ENCODE measurements at regions not wholly inside any gene's neighbourhood (a gene's known extent, or its start where the extent isn't known, plus 50 kb on each side); places are given as distances from the start of the nearest gene placed in this dataset.

- ChIA-PET CTCF (no interaction called here), POLR2A (ENCODE audit: unreplicated experiment) (no interaction called here)
- H4K5ac ChIP-seq (ENCODE audit: low read depth, low read length): no peak overlapping the region
- no peak overlapping the region for H2AK5ac ChIP-seq (ENCODE audit: low read depth, low read length)
- no peaks in the 10 kb centered on the region for H3K27me3 ChIP-seq (ENCODE audit: control insufficient read depth, insufficient read depth, low read length)
- no peak for ATAC-seq (ENCODE audit: low read depth)
- no peaks in the 10 kb centered on the region; the same call in 1 of the 2 replicates for H3K9me3 ChIP-seq (ENCODE audit: control insufficient read depth, insufficient read depth, low read length)
- H2AFZ ChIP-seq (replicated peaks; ENCODE audit: low read length, poor library complexity): no peak overlapping the region
- no peaks in the 10 kb centered on the region for H3K36me3 ChIP-seq (ENCODE audit: control insufficient read depth, insufficient read depth, low read length)
- H3K56ac ChIP-seq (ENCODE audit: extremely low read depth, insufficient read depth, low read length): no peak overlapping the region
- no peak overlapping the region for H2BK20ac ChIP-seq (ENCODE audit: low read depth, low read length)
- H2BK120ac ChIP-seq (ENCODE audit: low read depth, low read length): no peak overlapping the region
- no peak overlapping the region for H3K9ac ChIP-seq (ENCODE audit: low read depth, low read length)
- H3K27ac ChIP-seq (ENCODE audit: insufficient read depth, low read length): no peak overlapping the region
- dilution Hi-C loops (cut with HindIII; ENCODE audit: low sequenced_read_pairs, unreplicated experiment) (no loop called here), in situ Hi-C loops (cut with MboI; ENCODE audit: low sequenced_read_pairs) (no loop called here), intact Hi-C loops (cut with micrococcal nuclease) (no loop called here)
- no peak overlapping the region for H4K91ac ChIP-seq (ENCODE audit: insufficient read depth, low read depth, low read length)
- no peaks in the 10 kb centered on the region for H3K9me1 ChIP-seq (ENCODE audit: insufficient read depth, low read length)
- H3K4ac ChIP-seq (ENCODE audit: low read depth, low read length): no peak overlapping the region
- no peak overlapping the region for H3K4me2 ChIP-seq (ENCODE audit: low read depth, low read length)
- no peak overlapping the region for H2BK15ac ChIP-seq (ENCODE audit: low read depth, low read length)
- no peak overlapping the region for H3K18ac ChIP-seq (ENCODE audit: low read depth, low read length)
- H2AK9ac ChIP-seq (replicated peaks; ENCODE audit: low read depth, low read length, poor library complexity): no peak overlapping the region
- peak; percentile 1 for DNase-seq
- no peak overlapping the region for H3K4me3 ChIP-seq (ENCODE audit: insufficient read depth, low read depth, low read length)
- H4K8ac ChIP-seq (ENCODE audit: low read depth in 2 of 2, low read length in 2 of 2): no peak overlapping the region
- no peaks in the 10 kb centered on the region for H3K4me1 ChIP-seq (ENCODE audit: control insufficient read depth, insufficient read depth, low read length)
- BruUV-seq (replicated peaks): no TSS peak
- no peak overlapping the region for H3K14ac ChIP-seq (replicated peaks; ENCODE audit: low read depth, low read length)
- H2BK5ac ChIP-seq (ENCODE audit: low read depth, low read length, poor library complexity, severe bottlenecking): no peak overlapping the region
- no peaks in the 10 kb centered on the region for H4K20me1 ChIP-seq (ENCODE audit: insufficient read depth, low read length)
- no peak for TF ChIP-seq MAZ (IDR thresholded peaks at IDR 0.05; ENCODE audit: borderline replicate concordance, low read depth, low read length)
- TF ChIP-seq FOS (IDR thresholded peaks at IDR 0.05; ENCODE audit: low read depth, low read length): no peak
- TF ChIP-seq MXI1 (IDR thresholded peaks at IDR 0.05; ENCODE audit: borderline replicate concordance, low read depth, low read length): no peak
- TF ChIP-seq, protein P1, sequence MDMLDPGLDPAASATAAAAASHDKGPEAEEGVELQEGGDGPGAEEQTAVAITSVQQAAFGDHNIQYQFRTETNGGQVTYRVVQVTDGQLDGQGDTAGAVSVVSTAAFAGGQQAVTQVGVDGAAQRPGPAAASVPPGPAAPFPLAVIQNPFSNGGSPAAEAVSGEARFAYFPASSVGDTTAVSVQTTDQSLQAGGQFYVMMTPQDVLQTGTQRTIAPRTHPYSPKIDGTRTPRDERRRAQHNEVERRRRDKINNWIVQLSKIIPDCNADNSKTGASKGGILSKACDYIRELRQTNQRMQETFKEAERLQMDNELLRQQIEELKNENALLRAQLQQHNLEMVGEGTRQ (IDR thresholded peaks at IDR 0.05; ENCODE audit: low read depth, low read length): no peak
- no peak for TF ChIP-seq POLR2A (IDR thresholded peaks at IDR 0.05; ENCODE audit: low read depth, low read length)
- no peak for TF ChIP-seq CHD1 (IDR thresholded peaks at IDR 0.05; ENCODE audit: low read depth, low read length)
- no peak for TF ChIP-seq BHLHE40 (IDR thresholded peaks at IDR 0.05; ENCODE audit: low read depth, low read length)
- no peak for TF ChIP-seq CEBPB (IDR thresholded peaks at IDR 0.05; ENCODE audit: low read depth, low read length)
- no peak for TF ChIP-seq RFX5 (IDR thresholded peaks at IDR 0.05; ENCODE audit: low read depth, low read length)
- no peak for TF ChIP-seq NFE2L2 (IDR thresholded peaks at IDR 0.05; ENCODE audit: low read depth, low read length)
- TF ChIP-seq MAFK (IDR thresholded peaks at IDR 0.05; ENCODE audit: low read depth, low read length): no peak
- TF ChIP-seq, protein P2, sequence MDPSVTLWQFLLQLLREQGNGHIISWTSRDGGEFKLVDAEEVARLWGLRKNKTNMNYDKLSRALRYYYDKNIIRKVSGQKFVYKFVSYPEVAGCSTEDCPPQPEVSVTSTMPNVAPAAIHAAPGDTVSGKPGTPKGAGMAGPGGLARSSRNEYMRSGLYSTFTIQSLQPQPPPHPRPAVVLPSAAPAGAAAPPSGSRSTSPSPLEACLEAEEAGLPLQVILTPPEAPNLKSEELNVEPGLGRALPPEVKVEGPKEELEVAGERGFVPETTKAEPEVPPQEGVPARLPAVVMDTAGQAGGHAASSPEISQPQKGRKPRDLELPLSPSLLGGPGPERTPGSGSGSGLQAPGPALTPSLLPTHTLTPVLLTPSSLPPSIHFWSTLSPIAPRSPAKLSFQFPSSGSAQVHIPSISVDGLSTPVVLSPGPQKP (IDR thresholded peaks at IDR 0.05; ENCODE audit: borderline replicate concordance, low read depth, low read length): no peak
- TF ChIP-seq SMC3 (IDR thresholded peaks at IDR 0.05; ENCODE audit: low read depth, low read length): no peak
- no peak overlapping the region for H3K23ac ChIP-seq (ENCODE audit: low read depth, low read length)
- no peaks in the 10 kb centered on the region for H3K79me1 ChIP-seq (ENCODE audit: low read depth in 1 of 2, low read length in 2 of 2)
Observed at GRCh38 chr6:78749326-78749725, 118.0 kb upstream of the IRAK1BP1 start.

All from IMR-90 (cell line).